Gastroesophageal sphincter (tissue), 3 donors: ENCODE measurements at regions not wholly inside any gene's neighbourhood (a gene's known extent, or its start where the extent isn't known, plus 50 kb on each side); places are given as distances from the start of the nearest gene placed in this dataset.

Experiments
- CTCF ChIP-seq, 4 experiments: fragments of 200-600 bp in 2 of 4; fragments of 450-650 bp in 2 of 4; sonication (generic) in 1 of 4; IDR thresholded peaks; one replicate each; pipeline ENCODE4 v1.5.1; 2017 to 2019; ENCODE audit warnings: antibody characterized with exemption in 4 of 4, mild to moderate bottlenecking in 2 of 4, moderate library complexity in 2 of 4
- EP300 ChIP-seq: sonication (generic); formaldehyde crosslinking; IDR thresholded peaks from one replicate; pipeline ENCODE4 v1.6.1; 2017; ENCODE audit warnings: antibody characterized with exemption, mild to moderate bottlenecking
- POLR2A ChIP-seq, 2 donors: fragments of 450-650 bp; IDR thresholded peaks; one replicate each; pipeline ENCODE4 v1.6.1; 2017; ENCODE audit warnings: antibody characterized with exemption in 2 of 2, mild to moderate bottlenecking in 2 of 2, moderate library complexity in 1 of 2
- POLR2AphosphoS5 ChIP-seq: sonication (generic); formaldehyde crosslinking; IDR thresholded peaks from one replicate; pipeline ENCODE4 v1.6.1; 2017; ENCODE audit warnings: antibody characterized with exemption

GRCh38 chr17:77592106-77592865 lies 366.2 kb upstream of the TNRC6C start:
- no peak for TF ChIP-seq POLR2AphosphoS5
- TF ChIP-seq CTCF (IDR thresholded peaks at IDR 0.05) = no peak
- no peak for TF ChIP-seq POLR2A (IDR thresholded peaks at IDR 0.05)
- TF ChIP-seq EP300 = no peak
